ENCODE measurements at regions not wholly inside any gene's neighbourhood (a gene's known extent, or its start where the extent isn't known, plus 50 kb on each side); places are given as distances from the start of the nearest gene placed in this dataset.
A peak's percentile ranks its signal among the peaks of the same experiment; 100 is the strongest.

DNA sequence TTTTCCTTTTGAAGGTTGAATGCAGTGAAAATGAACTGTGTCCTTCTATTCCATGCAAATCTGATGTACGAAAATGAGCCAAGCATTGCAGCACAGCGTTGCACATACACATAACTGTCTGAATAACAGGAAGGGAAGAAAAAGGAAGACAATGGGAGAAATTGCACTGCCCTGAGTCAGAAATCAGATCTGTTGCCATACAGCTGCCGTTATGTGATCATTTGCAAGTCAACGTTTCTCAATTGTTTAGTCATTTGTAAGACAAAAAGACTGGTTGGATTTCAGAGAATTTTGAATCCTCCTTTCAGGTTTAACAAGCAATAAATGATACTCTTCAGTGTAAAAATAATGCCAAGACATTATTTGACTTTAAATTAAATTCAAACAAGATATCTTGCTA lies 284.1 kb downstream of the DSEL start:
- no peak for DNase-seq (ENCODE audit: low spot score)

DNA sequence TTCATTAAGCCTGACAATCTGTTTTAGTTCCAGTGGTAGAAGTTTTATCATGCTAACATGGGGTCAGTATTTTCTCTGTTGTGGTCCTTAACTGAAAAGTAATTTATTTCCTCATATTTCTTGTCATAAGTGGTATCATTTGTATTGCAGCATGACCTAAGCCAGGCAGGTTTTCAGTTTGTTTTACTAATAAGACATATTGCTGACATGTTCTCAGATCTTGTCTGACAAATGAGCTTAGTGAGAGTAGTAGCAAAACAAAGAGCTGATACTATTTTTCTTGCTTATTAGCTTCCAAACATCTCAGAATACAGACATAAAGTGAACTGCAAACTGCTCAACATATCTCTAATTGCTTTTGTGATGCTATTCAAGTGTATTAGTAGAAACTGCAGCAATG lies 293.6 kb downstream of the DSEL start:
- no peak for DNase-seq (ENCODE audit: low spot score)

DNA sequence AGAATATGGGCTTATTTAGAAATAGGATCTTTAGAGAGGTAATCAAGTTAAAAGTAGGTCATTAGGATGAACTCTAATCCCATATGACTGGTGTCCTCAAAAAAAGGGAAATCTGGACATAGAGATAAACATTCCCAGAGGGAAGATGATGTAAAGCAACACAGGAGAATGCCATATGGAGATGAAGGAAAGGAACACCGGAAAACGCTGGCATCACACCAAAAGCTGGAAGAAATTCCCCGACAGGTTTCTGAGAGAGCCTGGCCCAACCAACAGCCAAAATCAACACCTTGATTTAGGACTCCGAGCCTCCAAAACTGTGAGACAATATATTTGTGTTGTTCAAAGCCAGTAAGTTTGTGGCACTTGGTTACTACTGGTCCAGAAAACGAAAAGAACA lies 296.7 kb downstream of the DSEL start:
- DNase-seq (ENCODE audit: low spot score): no peak

DNA sequence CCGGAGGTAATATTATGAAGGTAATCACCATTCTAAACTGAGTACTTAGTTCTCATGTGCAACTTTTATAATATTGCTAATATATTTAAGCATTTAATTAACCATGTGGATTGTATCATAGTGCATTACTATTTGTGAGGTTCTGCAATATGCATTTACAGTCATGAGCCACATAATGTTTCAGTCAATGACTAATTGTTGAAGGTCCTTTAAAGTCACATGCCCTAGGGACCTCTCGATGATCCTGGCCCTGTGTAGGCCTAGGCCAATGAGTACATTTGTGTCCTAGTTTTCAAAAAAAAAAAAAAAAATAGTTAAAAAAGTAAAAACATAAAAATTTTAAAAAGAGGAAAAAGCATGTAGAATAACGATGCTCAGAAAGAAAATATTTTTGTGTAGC lies 298.0 kb downstream of the DSEL start:
- DNase-seq (ENCODE audit: low spot score): no peak

DNA sequence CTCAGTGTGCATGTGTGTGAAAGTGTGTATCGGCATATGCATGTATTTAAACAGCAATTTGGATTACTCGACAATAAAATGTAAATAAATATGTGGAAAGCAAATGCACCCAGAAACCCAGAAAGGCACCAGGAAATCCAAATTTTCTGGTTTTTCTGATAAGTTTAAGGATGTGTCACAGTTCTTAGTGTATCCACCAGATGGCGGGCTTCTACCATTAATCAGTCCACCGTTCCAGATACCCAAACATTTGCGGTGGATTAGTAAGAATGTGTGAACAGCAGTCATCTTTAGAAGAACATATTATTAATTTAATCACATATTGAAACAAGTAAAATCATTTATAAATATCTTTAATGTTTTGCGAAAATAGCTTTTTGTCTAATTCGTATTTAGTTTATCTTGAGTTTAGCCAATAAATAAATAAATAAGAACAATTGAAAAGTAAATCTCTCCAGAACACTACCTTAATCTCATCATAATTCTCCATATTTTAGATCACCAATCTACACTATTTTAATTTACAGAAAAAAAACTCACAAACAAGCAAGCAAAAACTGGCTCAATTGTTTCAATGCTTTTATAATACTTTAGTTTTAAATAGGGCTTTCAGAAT lies 298.9 kb downstream of the DSEL start:
- DNase-seq (ENCODE audit: low spot score): peak; percentile 55

- DNase-seq (ENCODE audit: low spot score): peak; percentile 18
Measured at GRCh38 chr18:67216846-67217245, 299.7 kb downstream of the DSEL start.

DNA sequence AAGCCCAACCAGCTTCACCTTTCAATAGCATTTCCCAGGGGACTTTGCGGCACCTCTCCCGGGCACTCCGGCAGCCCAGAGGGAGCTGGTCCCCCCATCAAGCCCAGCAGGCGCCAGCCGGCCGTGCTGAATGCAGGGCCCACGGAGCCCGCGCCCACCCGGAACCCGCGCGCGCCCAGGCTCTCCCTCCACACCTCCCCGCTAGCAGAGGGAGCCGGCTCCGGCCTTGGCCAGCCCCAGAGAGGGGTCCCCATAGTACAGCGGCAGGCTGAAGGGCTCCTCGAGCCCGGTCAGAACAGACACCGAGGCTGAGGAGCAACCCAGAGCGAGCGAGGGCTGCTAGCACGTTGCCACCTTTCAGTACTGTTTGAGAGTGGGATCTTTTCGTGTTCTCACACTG lies 300.8 kb downstream of the DSEL start:
- no peak for DNase-seq (ENCODE audit: low spot score)

DNA sequence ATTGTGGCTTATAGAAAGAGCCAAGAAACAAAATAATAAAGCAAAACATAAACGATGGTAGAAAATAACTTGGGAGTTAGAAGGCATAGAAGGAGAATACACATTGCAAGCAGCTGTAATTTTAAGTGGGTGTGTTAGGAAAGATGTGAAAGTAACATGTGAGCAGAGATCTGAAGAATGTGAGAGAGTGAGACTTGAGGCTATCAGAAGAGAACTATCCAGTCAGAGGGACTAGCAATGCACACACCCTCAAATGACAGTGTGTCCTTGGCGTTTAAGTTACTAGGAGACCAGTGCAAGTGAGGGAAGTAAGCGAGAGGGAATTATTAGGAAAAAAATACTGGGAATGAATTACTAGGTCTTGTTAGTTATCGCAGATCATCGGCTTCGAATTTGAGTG lies 304.9 kb downstream of the DSEL start:
- DNase-seq (ENCODE audit: low spot score): peak; percentile 29

DNA sequence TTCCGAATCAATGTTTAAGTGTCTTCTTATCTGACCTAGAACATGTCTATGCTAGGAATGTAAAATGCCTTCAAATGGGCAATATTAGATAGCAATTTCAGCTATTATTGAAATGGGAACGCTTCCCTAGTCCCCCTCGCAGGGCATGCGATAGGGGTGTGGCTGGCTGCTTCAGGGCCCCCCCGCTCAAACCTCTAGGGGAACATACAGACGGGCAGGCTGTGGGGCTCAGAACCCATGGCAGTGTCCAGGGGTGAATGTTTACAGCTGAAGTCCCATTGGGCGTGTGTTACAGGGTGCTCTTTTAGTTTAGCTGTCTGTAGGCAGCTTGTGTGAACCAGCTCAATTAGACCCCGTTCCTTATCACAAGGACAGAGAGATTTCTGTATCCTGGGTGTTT lies 315.9 kb downstream of the DSEL start:
- no peak for DNase-seq (ENCODE audit: low spot score)

- peak; percentile 43 for DNase-seq (ENCODE audit: low spot score)
Measured at GRCh38 chr18:67199993-67200617, 316.4 kb downstream of the DSEL start.

DNA sequence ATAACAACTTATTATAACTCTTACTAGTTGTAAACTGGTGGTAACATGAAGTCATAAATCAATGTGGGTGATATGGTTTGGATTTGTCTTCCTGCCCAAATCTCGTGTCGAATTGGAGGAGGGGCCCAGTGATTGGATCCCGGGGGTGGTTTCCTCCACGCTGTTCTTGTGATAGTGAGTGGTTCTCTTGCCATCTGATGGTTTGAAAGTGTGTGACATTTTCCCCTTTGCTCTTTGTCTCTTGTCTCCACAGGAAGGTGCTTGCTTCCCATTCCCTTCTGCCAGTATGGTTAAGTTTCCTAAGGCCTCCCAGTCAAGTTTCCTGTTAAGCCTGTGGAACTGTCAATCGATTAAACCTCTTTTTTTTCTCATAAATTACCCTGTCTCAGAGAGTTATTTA lies 321.6 kb downstream of the DSEL start:
- DNase-seq (ENCODE audit: low spot score): no peak

DNA sequence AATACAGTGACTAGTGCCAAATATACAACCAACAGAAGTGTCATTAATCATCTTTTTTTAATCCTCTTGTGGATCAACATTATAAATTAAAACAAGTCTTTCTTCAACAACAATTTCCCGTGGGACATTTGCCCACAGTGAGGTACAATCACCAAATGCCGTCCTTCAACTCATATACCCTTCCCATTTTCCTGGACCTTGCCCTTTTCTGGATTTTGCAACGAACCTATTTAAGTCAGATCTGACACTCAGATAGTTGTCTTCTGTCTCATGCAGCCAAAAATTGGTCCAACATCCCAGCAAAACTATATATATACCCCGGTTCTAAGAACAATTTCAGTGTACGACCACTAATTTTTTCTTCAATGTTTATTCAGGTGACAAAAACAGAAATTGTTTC lies 324.0 kb downstream of the DSEL start:
- no peak for DNase-seq (ENCODE audit: low spot score)

GRCh38 chr18:67183398-67183797 lies 333.1 kb downstream of the DSEL start:
- DNase-seq (ENCODE audit: low spot score): no peak

DNA sequence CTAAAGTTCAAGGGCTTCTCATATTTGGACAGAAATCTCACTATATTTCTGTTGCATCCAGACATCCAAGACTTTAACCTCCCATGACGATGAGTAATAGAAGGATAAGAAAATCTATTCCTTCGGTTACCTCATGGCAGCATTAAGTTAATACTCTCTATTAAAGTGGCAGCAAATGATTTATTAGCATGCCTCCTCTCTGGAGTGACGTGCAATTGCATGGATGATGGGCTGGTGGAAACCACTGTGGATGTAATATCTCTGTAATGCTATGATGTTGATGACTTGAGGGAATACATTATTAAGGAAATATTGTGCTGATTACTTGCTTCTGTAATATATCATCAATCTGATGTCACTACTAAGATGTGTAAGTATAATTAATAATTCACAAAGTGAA lies 336.8 kb downstream of the DSEL start:
- DNase-seq (ENCODE audit: low spot score): no peak

DNA sequence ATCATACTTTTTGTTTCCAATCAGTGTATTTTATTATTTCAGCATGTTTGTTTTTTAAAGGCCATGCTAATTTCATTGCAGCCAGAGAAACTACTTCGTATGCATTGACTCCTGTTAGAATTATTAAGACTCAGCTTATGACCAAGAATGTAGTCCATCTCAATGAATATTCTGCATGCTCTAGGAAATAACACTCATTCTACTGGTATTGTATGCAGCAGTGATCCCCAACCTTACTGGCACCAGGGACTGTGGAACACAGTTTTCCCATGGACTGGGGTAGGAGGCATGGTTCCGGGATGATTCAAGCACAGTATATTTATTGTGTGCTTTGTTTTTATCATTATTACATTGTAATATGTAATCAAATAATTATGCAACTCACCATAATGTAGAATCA lies 356.9 kb downstream of the DSEL start:
- no peak for DNase-seq (ENCODE audit: low spot score)

GRCh38 chr18:67154979-67155378 lies 361.5 kb downstream of the DSEL start:
- DNase-seq (ENCODE audit: low spot score): no peak

GRCh38 chr18:67151366-67151765 lies 365.2 kb downstream of the DSEL start:
- no peak for DNase-seq (ENCODE audit: low spot score)

DNA sequence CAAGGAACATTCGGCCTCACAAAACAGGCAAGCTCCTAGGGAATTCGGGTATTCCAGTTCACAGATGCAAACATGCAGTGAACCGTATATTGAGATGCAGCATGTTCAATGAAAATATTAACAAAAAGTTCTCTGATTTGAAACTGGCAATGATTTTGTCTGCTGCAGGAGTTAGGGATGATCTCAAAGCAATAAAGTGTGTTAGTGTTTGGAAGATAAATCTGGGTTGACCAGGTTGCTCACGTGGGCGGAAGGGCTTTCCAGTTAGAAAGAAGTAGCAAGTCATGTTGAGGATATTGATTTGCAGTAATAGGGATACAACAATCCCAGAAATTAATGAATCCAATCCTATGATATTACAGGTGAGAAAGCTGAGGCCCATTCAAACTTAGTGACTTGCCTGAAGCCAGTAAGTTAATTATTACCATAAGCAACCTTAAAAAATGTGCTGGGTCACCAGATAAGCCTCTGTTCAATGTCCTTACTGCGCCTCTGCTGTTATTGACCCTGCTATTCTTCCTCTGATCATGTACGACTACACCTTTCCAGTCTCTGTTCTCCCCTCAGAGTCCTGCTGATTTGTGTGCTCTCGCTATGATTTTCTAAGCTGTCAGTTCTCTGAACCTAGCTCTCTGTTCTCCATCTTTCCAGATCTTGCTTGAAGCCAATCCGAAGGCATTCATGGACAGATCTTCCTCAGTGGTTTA lies 370.8 kb downstream of the DSEL start:
- no peak for DNase-seq (ENCODE audit: low spot score)

- no peak for DNase-seq (ENCODE audit: low spot score)
Measured at GRCh38 chr18:67144329-67144728, 372.2 kb downstream of the DSEL start.

DNA sequence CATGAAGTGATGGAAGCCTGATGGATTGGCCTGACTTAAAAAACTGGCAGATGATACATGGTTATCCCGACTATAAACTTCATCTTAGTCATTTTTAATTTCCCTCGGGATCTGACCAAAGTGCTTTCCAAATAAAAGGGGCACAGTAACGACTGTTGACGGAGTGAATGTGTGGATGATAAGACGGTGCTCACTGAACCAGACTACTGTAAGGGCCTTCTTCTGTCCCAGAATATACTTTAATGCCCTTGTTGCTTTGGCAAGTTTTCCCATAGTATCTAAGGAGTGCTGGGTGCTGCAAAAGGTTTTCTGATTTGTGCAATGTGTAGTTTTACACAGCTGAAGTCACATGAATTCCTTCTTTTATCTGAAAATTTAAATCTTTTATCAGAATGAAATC lies 373.5 kb downstream of the DSEL start:
- no peak for DNase-seq (ENCODE audit: low spot score)

GRCh38 chr18:67142604-67143003 lies 373.9 kb downstream of the DSEL start:
- DNase-seq (ENCODE audit: low spot score): no peak

GRCh38 chr18:67140495-67140894 lies 376.0 kb downstream of the DSEL start:
- DNase-seq (ENCODE audit: low spot score): no peak

GRCh38 chr18:67139899-67140298 lies 376.6 kb downstream of the DSEL start:
- DNase-seq (ENCODE audit: low spot score): no peak

DNA sequence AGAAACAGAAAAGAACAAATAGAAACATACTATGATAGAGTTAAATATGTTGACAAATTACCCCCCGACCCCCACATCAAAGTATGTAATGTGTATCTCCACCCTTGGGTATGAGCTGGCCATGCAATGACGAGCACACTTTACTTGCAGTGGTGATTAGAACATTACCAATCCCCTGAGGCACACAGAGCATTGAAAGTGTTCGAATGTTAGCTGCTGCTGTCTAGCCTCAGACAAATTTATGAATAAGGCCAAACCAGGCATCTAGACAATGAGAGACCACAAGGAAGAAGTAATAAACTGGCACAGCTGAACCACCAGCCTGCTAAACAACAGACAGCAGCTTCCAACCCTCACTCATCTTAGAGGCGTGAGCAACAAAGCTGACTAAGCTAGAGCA lies 380.5 kb downstream of the DSEL start:
- no peak for DNase-seq (ENCODE audit: low spot score)

Measured in AG08395 (cell line).